Cardiac fibroblast (primary cell): ENCODE measurements at regions not wholly inside any gene's neighbourhood (a gene's known extent, or its start where the extent isn't known, plus 50 kb on each side); places are given as distances from the start of the nearest gene placed in this dataset.

Source experiments
- DNase-seq, 2 donors: peaks; one replicate each; pipeline versions ENCODE4 v3.0.0 to v3.0.0-alpha.2; 2010; ENCODE audit warnings: low read depth in 2 of 2
- H3K4me3 ChIP-seq, 2 donors: replicated peaks in 1 of 2; 1 replicate in 1 of 2; 2 replicates in 1 of 2; pipeline ENCODE4 v1.5.1; 2011; ENCODE audit warnings: low read depth in 2 of 2, low read length in 2 of 2, mild to moderate bottlenecking in 2 of 2, moderate library complexity in 1 of 2
- TF ChIP-seq, protein P1 (sequence below): IDR thresholded peaks from one replicate; pipeline ENCODE4 v1.5.1; 2011; ENCODE audit warnings: low read depth, mild to moderate bottlenecking, low read length, inconsistent platforms

DNA sequence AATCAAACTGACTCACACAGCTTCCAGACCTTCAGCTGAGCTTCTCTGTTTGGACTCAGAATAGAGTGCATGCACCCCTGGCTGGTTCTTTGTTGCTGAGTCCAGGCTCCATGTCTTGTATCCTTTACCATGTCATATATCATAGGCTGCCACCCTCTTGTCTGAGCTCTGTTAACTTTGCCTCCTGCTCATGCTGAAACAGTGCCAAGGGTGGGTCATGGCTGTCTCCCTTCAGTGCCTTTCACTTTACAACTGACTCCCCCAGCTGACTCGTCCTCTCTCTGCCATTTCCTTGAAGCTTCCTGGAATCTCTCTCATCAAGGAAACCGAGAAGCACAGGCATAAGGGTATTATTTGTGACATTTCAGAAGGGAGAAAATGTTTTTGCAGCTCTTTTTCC lies 885.3 kb downstream of the TTLL7 start:
- TF ChIP-seq, protein P1, sequence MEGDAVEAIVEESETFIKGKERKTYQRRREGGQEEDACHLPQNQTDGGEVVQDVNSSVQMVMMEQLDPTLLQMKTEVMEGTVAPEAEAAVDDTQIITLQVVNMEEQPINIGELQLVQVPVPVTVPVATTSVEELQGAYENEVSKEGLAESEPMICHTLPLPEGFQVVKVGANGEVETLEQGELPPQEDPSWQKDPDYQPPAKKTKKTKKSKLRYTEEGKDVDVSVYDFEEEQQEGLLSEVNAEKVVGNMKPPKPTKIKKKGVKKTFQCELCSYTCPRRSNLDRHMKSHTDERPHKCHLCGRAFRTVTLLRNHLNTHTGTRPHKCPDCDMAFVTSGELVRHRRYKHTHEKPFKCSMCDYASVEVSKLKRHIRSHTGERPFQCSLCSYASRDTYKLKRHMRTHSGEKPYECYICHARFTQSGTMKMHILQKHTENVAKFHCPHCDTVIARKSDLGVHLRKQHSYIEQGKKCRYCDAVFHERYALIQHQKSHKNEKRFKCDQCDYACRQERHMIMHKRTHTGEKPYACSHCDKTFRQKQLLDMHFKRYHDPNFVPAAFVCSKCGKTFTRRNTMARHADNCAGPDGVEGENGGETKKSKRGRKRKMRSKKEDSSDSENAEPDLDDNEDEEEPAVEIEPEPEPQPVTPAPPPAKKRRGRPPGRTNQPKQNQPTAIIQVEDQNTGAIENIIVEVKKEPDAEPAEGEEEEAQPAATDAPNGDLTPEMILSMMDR = no peak
- no peak overlapping the region for H3K4me3 ChIP-seq
- DNase-seq = no peak

DNA sequence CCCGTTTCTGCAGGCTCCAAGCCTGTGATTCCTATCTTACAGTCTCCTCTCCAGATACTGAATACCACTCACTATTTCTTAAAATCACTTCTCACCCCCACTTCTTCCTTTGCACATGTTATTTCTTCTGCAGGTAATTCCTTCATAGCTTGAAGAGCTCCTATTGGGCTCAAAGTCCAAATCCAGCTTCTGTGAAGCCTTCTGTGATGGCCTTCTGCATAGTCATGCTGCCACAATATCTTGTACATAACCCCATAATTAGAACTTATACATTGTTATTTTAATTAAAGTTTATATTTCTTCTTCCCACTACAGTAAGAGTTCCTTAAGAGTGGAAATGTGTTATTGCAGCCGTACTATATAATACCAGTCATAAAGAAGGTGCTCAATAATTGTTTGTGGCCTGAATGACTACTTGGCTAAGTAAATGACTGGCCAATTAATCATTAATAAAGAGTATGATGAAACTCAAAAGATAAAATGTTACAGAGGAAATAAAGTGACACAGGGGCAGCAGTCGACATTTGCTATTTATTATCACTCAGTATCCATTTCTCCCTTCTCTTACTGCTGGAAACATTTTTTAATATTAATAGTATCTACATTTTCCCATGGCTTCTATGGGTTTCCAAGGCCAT lies 886.6 kb downstream of the TTLL7 start:
- no peak overlapping the region for H3K4me3 ChIP-seq
- TF ChIP-seq, protein P1 = no peak
- no peak for DNase-seq

DNA sequence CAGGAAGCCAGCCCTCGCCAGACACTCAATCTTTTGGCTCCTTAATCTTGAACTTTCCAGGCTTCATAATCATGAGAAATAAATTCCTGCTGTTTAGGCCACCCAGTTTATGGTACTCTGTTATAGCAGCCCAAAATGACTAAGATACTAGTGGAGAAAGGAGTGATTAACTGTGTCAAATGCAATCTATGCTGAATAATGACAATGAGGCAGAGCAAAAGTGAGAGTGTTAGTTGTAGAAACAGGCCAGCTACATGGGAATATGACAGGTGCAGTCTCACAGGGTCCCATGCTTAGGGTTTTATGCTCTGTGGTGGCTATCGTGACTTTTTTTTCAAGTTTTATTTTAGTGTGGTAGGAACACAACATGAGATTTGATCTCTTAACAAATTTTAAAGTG lies 888.8 kb downstream of the TTLL7 start:
- DNase-seq = no peak
- TF ChIP-seq, protein P1 = no peak
- H3K4me3 ChIP-seq = no peak overlapping the region

DNA sequence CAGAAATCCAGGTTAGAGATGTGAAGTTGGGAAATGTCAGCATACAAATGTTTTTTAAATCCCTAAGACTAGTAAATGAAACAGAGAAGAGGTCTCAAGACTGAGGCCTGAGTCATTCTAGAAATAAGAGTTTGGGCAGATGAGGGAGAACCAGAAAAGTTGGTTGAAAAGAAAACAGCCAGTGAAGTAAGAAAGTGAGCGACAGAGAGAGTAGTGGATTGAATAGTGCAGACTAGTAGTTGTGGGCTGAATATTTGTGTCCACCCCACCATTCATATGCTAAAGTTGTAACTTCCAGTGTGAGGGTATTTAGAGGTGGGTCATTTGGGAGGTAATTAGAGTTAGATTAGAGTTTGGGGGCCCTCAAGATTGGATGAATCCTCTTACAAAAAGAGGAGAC lies 889.2 kb downstream of the TTLL7 start:
- TF ChIP-seq, protein P1 = no peak
- DNase-seq = no peak
- H3K4me3 ChIP-seq = no peak overlapping the region

DNA sequence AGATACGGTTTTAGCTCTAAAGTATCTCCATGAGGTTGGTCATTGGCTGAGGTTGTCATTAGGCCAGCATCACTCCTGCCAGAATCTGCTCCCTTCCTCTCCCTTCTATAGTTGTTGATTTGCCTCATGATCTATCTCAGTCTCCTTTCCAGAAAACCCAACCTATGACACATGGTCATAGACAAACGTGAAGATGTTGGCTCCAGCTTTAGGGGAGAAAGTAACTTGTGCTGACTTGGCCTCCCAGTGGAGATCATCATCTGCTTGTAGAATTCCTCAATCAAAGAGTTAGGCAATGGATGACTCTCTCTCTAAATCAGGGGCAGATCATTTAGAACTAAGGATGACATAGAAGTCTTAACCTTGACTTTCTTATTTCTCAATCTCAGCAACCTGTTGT lies 894.4 kb downstream of the TTLL7 start:
- TF ChIP-seq, protein P1 = no peak
- DNase-seq = no peak
- no peak overlapping the region for H3K4me3 ChIP-seq

DNA sequence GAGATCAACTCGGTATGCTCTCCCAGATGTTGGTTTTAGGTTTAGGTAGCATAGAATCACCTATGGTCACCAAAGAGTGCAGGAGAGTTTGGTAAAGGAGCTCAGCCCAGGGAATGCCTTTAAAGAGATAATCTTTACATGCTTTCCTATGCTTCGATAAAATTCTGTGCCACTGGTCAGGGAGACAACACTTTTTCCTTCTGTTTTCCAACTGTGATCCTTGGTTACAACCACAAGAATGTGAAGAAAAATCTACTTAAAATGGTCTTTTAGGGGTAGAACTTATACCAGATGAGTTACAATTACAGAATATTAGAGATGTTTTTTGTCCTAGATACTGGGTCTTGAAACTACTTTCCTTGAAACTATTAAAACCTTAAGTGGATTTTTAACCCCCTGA lies 895.6 kb downstream of the TTLL7 start:
- H3K4me3 ChIP-seq = no peak overlapping the region
- TF ChIP-seq, protein P1 = no peak
- DNase-seq = no peak

DNA sequence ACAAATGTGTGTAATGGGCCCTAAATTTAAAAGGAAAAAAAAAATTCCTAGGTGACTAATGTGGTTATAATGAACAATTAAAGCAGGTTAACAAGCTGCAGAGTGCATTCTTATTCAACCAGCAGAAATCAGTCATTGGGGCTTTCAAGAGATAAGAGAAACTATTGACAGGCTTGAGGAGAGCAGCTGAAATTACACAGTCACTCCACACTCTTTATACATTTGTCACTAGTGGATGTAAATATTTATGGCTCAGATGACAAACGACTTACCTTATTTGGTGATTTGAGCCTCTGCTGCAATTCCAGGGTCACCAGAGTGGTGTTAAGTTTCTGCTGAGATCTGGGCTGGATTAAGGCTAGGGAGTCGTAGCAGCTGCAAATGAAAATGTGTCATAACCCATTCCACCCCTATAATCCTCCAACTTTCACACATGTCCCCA lies 896.3 kb downstream of the TTLL7 start:
- no peak overlapping the region for H3K4me3 ChIP-seq
- TF ChIP-seq, protein P1 = no peak
- no peak for DNase-seq
